Astrocyte of the spinal cord (primary cell): ENCODE measurements at regions not wholly inside any gene's neighbourhood (a gene's known extent, or its start where the extent isn't known, plus 50 kb on each side); places are given as distances from the start of the nearest gene placed in this dataset.

Experiments used
- DNase-seq: peaks from one replicate; pipeline ENCODE4 v3.0.0; 2011; ENCODE audit warnings: low read depth, low spot score
- H3K4me3 ChIP-seq: 2 replicates; pipeline ENCODE4 v1.5.1; 2011; ENCODE audit warnings: low read depth, mild to moderate bottlenecking, low read length, moderate library complexity
- CTCF ChIP-seq: IDR thresholded peaks from 2 replicates; pipeline ENCODE4 v1.5.1; 2012; ENCODE audit warnings: low read depth, mild to moderate bottlenecking, low read length, inconsistent platforms
- in situ Hi-C: cut with HindIII; loops from 2 replicates; pipeline ENCODE4 v1.10.0; 2017; ENCODE audit warnings: low sequenced_read_pairs

DNA sequence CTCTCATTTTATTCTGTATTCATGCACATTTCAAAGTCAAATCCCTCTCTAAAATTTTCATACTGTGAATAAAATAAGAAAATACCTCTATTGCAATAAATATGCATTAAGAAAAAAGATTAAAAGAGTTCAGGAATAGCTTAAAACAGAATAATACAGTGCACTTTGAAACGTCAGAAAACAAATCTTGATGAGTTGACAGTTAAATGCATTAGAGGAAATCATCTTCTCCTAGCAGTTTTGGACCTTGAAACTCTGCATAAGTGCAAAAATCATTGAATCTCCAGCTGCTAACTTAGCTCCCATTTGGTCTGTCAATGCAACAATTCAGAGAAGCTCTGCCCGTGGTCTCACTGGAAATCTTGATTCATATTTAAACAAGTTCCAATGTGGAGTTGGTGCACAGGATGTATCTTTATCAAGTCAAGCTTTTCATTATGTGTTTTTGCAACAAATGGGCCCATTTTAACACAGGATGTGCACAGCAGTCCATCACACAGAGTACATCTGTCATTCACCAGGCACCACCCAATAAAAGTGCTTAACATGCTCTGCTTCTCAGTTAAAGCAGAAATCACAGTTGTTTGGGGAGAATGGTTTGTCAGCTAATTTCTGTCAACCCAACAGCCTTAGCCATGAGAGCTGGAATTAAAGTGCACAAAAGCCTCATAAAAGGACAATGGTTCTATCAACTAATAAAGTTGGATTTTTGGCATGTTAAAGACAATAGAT lies 98.8 kb upstream of the ARRDC4 start:
- no peak for TF ChIP-seq CTCF
- no peak overlapping the region for H3K4me3 ChIP-seq
- no peak for DNase-seq
- in situ Hi-C loops: no loop called here

- no peak for TF ChIP-seq CTCF
- H3K4me3 ChIP-seq: no peak overlapping the region
- in situ Hi-C loops: no loop called here
- DNase-seq: no peak
These were observed 93.5 kb upstream of the ARRDC4 start for GRCh38 chr15:97866959-97867358.

GRCh38 chr15:97867870-97868269 lies 92.6 kb upstream of the ARRDC4 start:
- in situ Hi-C loops: no loop called here
- no peak overlapping the region for H3K4me3 ChIP-seq
- no peak for TF ChIP-seq CTCF
- DNase-seq: no peak

DNA sequence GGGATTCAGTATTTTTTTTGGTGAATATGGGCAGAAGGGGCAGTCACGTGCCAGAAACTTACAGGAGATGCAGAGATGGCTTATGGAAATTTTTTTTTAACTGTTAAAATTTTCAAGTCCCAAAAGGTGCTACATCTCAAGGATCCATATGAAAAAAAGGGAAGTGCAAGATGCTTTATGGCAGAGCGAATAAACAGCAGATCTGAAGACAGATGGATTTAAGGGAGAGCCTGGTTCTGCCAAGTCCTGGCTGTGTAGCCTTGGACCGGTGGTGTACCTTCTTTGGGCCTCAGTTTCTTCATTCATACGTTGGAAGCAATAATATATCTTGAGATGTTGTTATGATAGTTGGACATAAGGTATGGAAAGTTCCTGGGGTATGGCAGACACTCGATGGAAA lies 91.5 kb upstream of the ARRDC4 start:
- no peak overlapping the region for H3K4me3 ChIP-seq
- no peak for TF ChIP-seq CTCF
- DNase-seq: no peak
- in situ Hi-C loops: no loop called here

DNA sequence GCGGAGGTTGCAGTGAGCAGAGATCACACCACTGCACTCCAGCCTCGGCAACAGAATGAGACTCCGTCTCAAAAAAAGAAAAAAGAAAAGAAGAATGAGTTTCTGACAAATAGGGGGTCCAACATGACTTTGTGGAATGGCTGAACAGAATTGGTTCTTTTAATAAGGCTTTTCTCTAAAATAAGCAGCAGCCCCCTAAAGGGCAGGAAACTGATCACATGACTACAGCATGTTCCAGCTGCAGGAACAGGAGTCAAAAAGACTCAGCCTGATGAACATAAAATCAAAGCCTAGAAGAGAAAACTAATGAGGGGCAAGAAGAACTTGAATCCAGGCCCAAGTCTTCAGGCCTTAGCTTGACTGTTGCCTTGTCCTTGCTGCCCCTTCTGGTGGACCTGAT lies 89.7 kb upstream of the ARRDC4 start:
- H3K4me3 ChIP-seq: no peak overlapping the region
- no peak for TF ChIP-seq CTCF
- in situ Hi-C loops: no loop called here
- DNase-seq: no peak

GRCh38 chr15:97874139-97874538 lies 86.4 kb upstream of the ARRDC4 start:
- DNase-seq: no peak
- in situ Hi-C loops: no loop called here
- no peak for TF ChIP-seq CTCF
- H3K4me3 ChIP-seq: no peak overlapping the region

DNA sequence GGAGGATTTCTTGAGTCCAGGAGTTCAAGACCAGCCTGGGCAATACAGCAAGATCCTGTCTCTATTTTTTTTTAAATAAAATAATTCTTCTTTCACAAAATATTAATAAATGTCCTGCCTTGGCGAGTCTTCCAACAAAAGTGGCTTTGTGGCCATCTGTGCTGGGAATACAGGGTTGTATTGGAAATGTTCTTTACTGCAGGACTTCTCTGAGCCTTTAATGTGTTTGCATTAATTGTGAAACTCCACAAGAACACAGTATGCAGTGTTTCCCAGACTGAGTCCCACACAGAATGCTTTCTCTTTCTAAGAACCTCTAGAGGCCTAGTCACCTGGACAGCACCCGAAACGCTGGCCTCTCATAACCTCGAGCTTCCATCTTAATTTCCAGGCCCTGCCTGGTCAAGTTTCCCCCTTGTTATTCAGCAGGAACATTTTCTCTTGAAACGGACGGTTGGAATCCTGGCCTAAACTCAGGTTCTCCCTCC lies 85.4 kb upstream of the ARRDC4 start:
- in situ Hi-C loops: no loop called here
- DNase-seq: no peak
- H3K4me3 ChIP-seq: no peak overlapping the region
- TF ChIP-seq CTCF: no peak
